ENCODE measurements at regions not wholly inside any gene's neighbourhood (a gene's known extent, or its start where the extent isn't known, plus 50 kb on each side); places are given as distances from the start of the nearest gene placed in this dataset.

GRCh38 chr11:33618351-33618710, 82.3 kb downstream of the C11orf91 start:
- ChIA-PET POLR2A (interaction anchor here (1.3 kb wide), 1 partner anchor 15 kb away, joined by 3 read pairs; no protein-coding TSS in a partner anchor), CTCF (ENCODE audit: low intra/inter-chr PET ratio) (no interaction called here)
- H3K79me2 ChIP-seq (ENCODE audit: control insufficient read depth, insufficient read depth, low read length): no peaks in the 10 kb centered on the region
- H3K9me1 ChIP-seq (ENCODE audit: control insufficient read depth, insufficient read depth, low read length): no peaks in the 10 kb centered on the region
- BruUV-seq (replicated peaks): no TSS peak
- no peak for ATAC-seq
- FAIRE-seq: no peak
- no peaks in the 10 kb centered on the region for H4K20me1 ChIP-seq (replicated peaks; ENCODE audit: control insufficient read depth, insufficient read depth, low read length)
- no peak overlapping the region for H3K4me2 ChIP-seq (ENCODE audit: insufficient read depth, low read length)
- H3K9me3 ChIP-seq (replicated peaks; ENCODE audit: control insufficient read depth, insufficient read depth, low read depth, low read length): no peaks in the 10 kb centered on the region
- no peak overlapping the region for H2AFZ ChIP-seq (ENCODE audit: low read depth, low read length)
- H3K27ac ChIP-seq (ENCODE audit: extremely low read depth, low read depth, low read length): no peak overlapping the region
- H3K36me3 ChIP-seq (ENCODE audit: control insufficient read depth, insufficient read depth, low read length): no peaks in the 10 kb centered on the region
- DNase-seq (ENCODE audit: extremely low read depth in 1 of 4, low spot score in 3 of 4): no peak
- peaks cover 14% of the 10 kb centered on the region in 2 experiments; a peak in 4 of 5 replicates for H3K27me3 ChIP-seq (ENCODE audit: control insufficient read depth in 2 of 2, insufficient read depth in 2 of 2, low read length in 2 of 2)
- 0% methylated on average over 10 of the region's 10 CpGs for WGBS (ENCODE audit: insufficient coverage, low coverage, missing lambda C conversion rate)
- in situ Hi-C loops (cut with MboI): no loop called here
- intact Hi-C loops (cut with micrococcal nuclease): no loop called here
- H3K4me1 ChIP-seq (replicated peaks in 1 of 2; ENCODE audit: control insufficient read depth in 2 of 2, insufficient read depth in 2 of 2, low read length in 2 of 2): no peaks in the 10 kb centered on the region
- H3K4me3 ChIP-seq: no peak overlapping the region
- TF ChIP-seq ZSCAN32 (CRISPR knock-in tag; IDR thresholded peaks at IDR 0.05): no peak
- TF ChIP-seq ELF2 (CRISPR knock-in tag; IDR thresholded peaks at IDR 0.05): no peak
- TF ChIP-seq ZEB2 (IDR thresholded peaks at IDR 0.05): no peak
- no peak for TF ChIP-seq SMARCA4 (IDR thresholded peaks at IDR 0.05)
- no peak for TF ChIP-seq HBP1 (CRISPR knock-in tag; IDR thresholded peaks at IDR 0.05)
- no peak for TF ChIP-seq TRIM28 (IDR thresholded peaks at IDR 0.05)
- no peak for TF ChIP-seq SIRT6 (IDR thresholded peaks at IDR 0.05; ENCODE audit: low read depth, low read length)
- TF ChIP-seq TBP (optimal IDR thresholded peaks at IDR 0.05; ENCODE audit: low read depth, low read length): no peak
- no peak for TF ChIP-seq CCNT2 (IDR thresholded peaks at IDR 0.05; ENCODE audit: borderline replicate concordance, extremely low read depth, insufficient read length, low read depth, low read length)
- TF ChIP-seq ELK3 (CRISPR knock-in tag; IDR thresholded peaks at IDR 0.05): no peak
- TF ChIP-seq ZBTB12 (CRISPR knock-in tag; IDR thresholded peaks at IDR 0.05): no peak
- TF ChIP-seq TEAD4 (IDR thresholded peaks at IDR 0.05; ENCODE audit: low read length): no peak
- TF ChIP-seq TEAD4 (CRISPR knock-in tag; IDR thresholded peaks at IDR 0.05; ENCODE audit: borderline replicate concordance): no peak
- H3K9ac ChIP-seq (ENCODE audit: insufficient read depth in 1 of 2, low read depth in 2 of 2, low read length in 2 of 2): no peak overlapping the region

All from K562 (cell line).